Thymus (tissue), 11 donors: ENCODE measurements at regions not wholly inside any gene's neighbourhood (a gene's known extent, or its start where the extent isn't known, plus 50 kb on each side); places are given as distances from the start of the nearest gene placed in this dataset.
A peak's percentile ranks its signal among the peaks of the same experiment; 100 is the strongest.

ENCODE experiments used
- DNase-seq, 9 donors: peaks; one replicate each; pipeline ENCODE4 v3.0.0-alpha.2; 2013; ENCODE audit warnings: low spot score in 9 of 9, low read depth in 6 of 9, missing footprints in 1 of 9
- H3K27ac ChIP-seq, 2 donors: one replicate each; pipeline ENCODE4 v1.5.1; 2013; ENCODE audit warnings: control low read depth in 1 of 2, low read depth in 1 of 2, low read length in 1 of 2, mild to moderate bottlenecking in 1 of 2, moderate library complexity in 1 of 2
- H3K27me3 ChIP-seq, 2 donors: one replicate each; pipeline ENCODE4 v1.5.1; 2013; ENCODE audit warnings: low read length in 1 of 2; ENCODE audit not compliant: control insufficient read depth in 2 of 2, insufficient read depth in 1 of 2
- H3K36me3 ChIP-seq, 2 donors: one replicate each; pipeline ENCODE4 v1.5.1; 2013; ENCODE audit warnings: low read length in 1 of 2, mild to moderate bottlenecking in 1 of 2, moderate library complexity in 1 of 2; ENCODE audit not compliant: control insufficient read depth in 2 of 2, insufficient read depth in 2 of 2
- H3K4me1 ChIP-seq, 2 donors: one replicate each; pipeline ENCODE4 v1.5.1; 2013; ENCODE audit warnings: low read length in 2 of 2; ENCODE audit not compliant: control insufficient read depth in 2 of 2, insufficient read depth in 2 of 2
- H3K4me3 ChIP-seq, 2 donors: one replicate each; pipeline ENCODE4 v1.5.1; 2013; ENCODE audit warnings: low read length in 2 of 2, control low read depth in 1 of 2, mild to moderate bottlenecking in 1 of 2
- H3K9me3 ChIP-seq, 2 donors: one replicate each; pipeline ENCODE4 v1.5.1; 2013; ENCODE audit warnings: low read length in 1 of 2, mild to moderate bottlenecking in 1 of 2; ENCODE audit not compliant: control insufficient read depth in 2 of 2, insufficient read depth in 1 of 2
- WGBS: extraction: QIAGEN DNeasy Blood & Tissue Kit; methylation state at CpG from one replicate; pipeline ENCODE4 v1.1.7; 2013; 5-methylcytosine and 5-hydroxymethylcytosine counted together
- donor health status: healthy.

DNA sequence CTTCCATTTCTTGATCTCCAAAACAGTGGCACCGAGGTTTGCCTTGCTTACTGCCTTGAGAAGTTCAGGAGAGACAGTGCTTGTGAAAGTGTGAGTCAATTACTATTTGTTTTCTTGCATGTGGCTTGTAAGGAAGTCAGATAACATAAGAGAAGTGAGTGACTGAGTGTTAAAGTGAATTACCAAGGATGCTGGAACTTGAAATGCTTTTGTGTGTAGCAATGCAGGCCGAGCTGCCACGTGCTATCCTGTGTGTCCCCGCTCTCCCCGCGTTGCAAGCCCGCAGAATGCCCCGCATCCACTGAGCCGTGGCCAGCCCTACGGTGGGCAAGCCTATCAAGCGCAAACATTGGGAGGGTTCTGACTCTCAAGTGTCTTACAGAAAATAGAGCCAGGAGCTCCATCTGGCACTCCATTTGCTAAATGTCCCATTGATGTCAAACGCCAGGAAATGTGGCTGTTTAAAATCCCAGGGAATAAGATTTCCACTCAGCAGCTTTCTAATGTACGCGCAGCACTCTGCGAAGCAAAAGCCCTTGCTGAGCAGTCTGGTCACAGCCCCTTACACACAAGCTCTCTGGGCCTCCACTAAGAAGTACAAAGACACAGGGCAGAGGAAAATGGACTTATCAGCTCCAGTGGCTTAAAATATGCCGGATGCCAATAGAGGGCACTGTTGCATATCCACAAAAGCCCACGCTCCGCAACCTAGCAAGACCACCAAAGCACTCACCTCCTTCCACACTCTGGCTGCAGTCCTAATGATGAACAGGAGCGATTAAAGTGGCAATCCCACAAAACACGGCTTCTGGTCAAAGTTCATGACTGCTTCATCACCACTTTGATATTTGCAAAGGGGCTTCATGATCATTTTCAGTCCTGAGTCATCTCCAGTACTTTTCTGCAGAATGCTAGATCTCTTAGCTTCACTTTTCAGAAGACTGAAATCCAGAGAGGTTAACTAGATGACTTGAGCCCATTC lies 158.0 kb upstream of the ITGB1 start:
- no peak overlapping the region for H3K27ac ChIP-seq
- H3K27me3 ChIP-seq = no peaks in the 10 kb centered on the region
- H3K36me3 ChIP-seq = no peaks in the 10 kb centered on the region
- peak in 2 of 9 donors; percentile 52 to 65 for DNase-seq
- H3K9me3 ChIP-seq = no peaks in the 10 kb centered on the region
- H3K4me1 ChIP-seq = peaks cover 5 to 21% of the 10 kb centered on the region in 2 donors
- H3K4me3 ChIP-seq = no peak overlapping the region
- WGBS = 93% methylated on average over 20 of the region's 20 CpGs

DNA sequence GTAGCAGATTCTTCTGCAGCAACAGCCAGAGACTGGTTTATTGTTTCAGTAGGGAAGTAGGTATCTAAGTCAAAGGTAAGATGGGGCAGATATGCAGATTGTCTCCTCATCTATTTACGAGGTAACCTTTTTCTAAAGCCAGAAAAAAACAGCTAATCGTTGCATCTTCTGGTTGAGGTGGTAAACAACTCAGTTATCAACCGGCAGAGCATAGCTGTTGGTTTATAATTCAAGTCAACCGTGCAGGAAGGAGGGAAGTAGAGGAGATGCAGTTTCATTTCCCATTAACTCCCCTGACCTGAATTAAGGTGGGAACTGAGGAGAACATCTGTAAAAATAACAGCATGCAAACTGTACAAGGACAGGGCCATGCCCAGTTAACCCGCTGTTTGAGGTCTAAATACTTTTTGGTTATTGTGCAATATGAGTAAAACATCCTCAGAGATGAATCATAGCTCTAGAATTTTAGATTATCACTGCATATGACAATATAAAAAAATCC lies 156.5 kb upstream of the ITGB1 start:
- H3K27ac ChIP-seq = peak overlapping the region in 1 of 2 donors; percentile 11
- no peak for DNase-seq
- H3K27me3 ChIP-seq = no peaks in the 10 kb centered on the region
- H3K9me3 ChIP-seq = no peaks in the 10 kb centered on the region
- WGBS = 48% methylated on average over 5 of the region's 5 CpGs
- no peaks in the 10 kb centered on the region for H3K36me3 ChIP-seq
- H3K4me3 ChIP-seq = no peak overlapping the region
- peaks cover 6 to 26% of the 10 kb centered on the region in 2 donors for H3K4me1 ChIP-seq

DNA sequence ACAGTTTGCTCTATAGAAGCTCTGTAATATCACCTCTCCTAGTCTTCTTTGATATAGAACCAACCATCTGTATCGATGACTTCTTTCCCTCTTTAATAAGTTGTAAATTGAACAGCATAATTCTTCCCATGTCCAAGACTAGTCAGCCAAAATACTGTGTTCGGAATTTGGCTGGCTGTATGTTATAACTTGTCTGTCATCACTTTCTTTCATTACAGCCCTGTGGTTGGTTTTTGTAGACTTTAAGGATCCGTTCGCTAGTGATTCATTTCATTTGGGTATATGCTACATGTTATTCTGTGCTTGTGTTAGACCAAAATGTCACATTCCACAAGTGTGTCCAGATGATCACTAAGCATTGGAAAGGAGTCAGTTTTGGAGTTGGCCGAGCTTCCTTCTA lies 155.4 kb upstream of the ITGB1 start:
- H3K4me3 ChIP-seq = no peak overlapping the region
- H3K4me1 ChIP-seq = peaks cover 6 to 25% of the 10 kb centered on the region in 2 donors
- H3K27me3 ChIP-seq = no peaks in the 10 kb centered on the region
- no peak for DNase-seq
- H3K36me3 ChIP-seq = no peaks in the 10 kb centered on the region
- H3K27ac ChIP-seq = no peak overlapping the region
- H3K9me3 ChIP-seq = no peaks in the 10 kb centered on the region
- WGBS = 97% methylated on average over 5 of the region's 5 CpGs

DNA sequence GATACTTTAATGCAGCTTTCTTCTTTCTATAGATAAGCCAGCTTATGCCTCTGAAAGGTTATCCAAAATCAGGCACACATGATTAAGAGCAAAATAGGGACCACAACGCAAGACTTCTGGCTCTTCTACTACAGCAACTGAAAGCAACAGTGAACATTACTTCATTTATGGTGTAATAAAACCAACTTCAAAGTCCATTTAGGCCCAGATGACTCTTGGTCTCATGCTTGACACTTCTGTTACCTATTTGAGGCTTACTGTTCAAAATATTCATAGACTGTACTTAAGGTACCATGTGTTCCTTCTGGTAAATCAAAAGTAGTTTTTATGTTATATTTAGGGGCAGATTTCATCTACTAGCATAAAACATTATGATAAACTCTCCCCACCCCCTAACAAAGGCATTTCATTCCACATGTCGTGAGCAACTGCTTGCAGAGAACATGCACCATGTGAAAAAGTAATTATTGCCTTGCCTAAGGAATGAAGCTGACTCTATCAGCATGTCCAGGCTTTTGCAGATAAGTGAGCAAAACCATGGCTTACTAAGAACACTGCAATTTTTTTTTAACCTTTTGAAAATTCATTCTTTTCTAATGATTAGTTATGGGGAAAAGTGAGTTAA lies 154.9 kb upstream of the ITGB1 start:
- no peak for DNase-seq
- WGBS = 98% methylated on average over 2 of the region's 2 CpGs
- Histone ChIP-seq H3K4me1 (peaks cover 6 to 25% of the 10 kb centered on the region in 2 donors), H3K27me3 (no peaks in the 10 kb centered on the region), H3K27ac (no peak overlapping the region), H3K36me3 (no peaks in the 10 kb centered on the region), H3K9me3 (no peaks in the 10 kb centered on the region), H3K4me3 (no peak overlapping the region)

DNA sequence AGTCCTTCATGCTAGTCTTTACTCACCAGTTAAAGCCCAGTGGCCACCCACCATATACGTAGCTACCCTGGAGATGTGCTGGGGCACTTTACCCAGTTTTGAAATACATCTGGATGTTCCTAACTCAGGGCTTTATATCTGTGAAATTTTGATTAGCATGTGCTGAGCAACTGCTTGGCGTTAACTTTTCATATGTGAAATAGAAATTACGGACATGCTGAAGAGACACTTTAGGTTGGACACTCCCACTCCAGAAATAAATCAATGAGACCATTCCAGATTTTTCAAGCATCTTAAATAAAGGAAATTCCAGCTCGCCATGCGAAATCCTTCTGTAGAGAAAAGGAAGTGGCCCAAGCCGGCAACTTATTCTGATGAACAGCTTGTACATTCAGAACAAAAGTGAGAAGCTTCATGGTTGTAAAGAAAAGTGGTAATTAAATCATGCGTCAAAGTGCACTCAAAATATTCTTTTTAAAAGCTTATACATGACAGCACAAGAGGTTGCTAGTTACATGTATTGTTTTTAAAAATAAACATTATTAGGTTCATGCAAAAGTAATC lies 153.5 kb upstream of the ITGB1 start:
- H3K9me3 ChIP-seq = no peaks in the 10 kb centered on the region
- no peak for DNase-seq
- WGBS = 96% methylated on average over 7 of the region's 7 CpGs
- H3K27me3 ChIP-seq = no peaks in the 10 kb centered on the region
- no peaks in the 10 kb centered on the region for H3K36me3 ChIP-seq
- H3K4me3 ChIP-seq = no peak overlapping the region
- H3K4me1 ChIP-seq = peaks cover 6 to 25% of the 10 kb centered on the region in 2 donors
- no peak overlapping the region for H3K27ac ChIP-seq

DNA sequence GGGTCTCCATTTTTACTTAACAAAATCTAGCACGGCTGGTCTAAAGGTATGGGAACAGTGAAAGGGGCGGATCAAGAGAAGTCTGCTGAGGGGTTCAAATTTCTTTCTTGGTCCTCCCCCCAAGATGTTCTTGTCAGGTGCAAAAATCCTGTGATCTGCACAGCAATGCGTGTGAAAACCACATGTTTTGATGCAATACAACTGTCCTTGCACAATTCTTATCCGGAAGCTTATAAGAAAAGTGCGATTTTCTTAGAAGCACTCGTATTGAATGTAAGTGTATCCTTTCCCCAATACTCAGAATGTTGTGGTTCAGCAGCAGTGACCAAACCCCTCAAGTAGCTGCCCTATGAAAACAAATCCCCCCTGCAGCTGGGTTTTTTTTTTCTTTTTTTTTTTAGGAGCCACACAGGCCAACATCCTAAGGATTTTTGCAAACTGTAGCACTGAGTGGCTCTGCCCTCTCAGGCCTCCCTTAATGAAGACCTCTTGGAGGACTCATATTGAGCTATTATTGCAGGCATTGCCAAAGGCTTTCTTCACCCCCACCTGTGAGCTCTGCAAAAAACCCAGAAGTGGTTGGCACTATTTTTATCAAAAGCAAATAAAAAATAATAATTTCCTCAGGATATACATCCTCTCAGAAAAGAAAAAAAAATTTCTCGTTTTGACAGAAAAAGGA lies 151.9 kb upstream of the ITGB1 start:
- H3K4me3 ChIP-seq = no peak overlapping the region
- WGBS = 77% methylated on average over 7 of the region's 7 CpGs

DNA sequence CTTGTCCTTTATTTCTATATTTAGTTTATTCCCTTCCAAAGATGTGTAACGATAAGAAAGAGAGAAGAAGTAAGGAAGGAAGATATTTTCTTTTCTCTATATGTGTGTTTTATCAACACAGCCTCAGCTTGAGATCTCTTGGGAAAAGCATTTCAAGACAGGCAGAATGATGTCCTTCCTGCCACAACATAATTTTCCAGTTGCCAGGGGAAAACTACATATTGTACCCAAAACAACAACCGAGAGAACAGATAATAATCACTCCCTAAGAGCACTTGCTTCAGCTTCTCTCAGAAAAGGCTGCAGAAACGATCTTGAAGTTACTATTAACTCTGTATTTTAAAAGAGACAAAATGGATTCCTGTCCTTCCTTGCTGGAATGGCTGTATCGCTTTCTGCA lies 151.4 kb upstream of the ITGB1 start:
- H3K27me3 ChIP-seq = no peaks in the 10 kb centered on the region
- 87% methylated on average over 4 of the region's 4 CpGs for WGBS
- H3K36me3 ChIP-seq = no peaks in the 10 kb centered on the region
- H3K4me3 ChIP-seq = no peak overlapping the region
- DNase-seq = no peak
- H3K9me3 ChIP-seq = no peaks in the 10 kb centered on the region
- H3K4me1 ChIP-seq = peaks cover 6 to 12% of the 10 kb centered on the region in 2 donors
- H3K27ac ChIP-seq = peak overlapping the region in 1 of 2 donors; percentile 36

More for the DNA sequence above, 151.9 kb upstream of the ITGB1 start:
- Histone ChIP-seq H3K36me3 (no peaks in the 10 kb centered on the region), H3K27ac (peak overlapping the region in 1 of 2 donors; percentile 62), H3K9me3 (no peaks in the 10 kb centered on the region), H3K4me1 (peaks cover 6 to 16% of the 10 kb centered on the region in 2 donors), H3K27me3 (no peaks in the 10 kb centered on the region)
- DNase-seq = peak in 3 of 9 donors; percentile 25 to 53 (median 29)

DNA sequence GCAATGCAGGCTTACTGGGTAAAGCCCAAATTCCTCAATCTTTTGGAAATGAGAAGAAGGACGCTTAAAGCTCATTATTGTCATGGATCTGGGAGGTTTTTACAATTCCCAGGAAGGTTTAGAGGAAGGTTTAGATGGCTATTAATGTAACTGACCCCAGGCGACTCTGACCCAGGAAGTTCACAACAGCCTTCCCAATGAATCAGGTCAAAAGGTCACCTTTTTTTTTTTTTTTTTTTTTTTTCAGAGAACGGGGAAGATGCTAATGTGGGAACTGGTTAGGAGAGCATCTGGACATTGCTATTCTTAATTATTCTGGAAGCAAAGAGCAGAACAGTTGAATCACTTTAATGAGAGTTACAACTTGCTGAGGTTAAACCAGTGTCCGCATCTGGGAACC lies 149.9 kb upstream of the ITGB1 start:
- Histone ChIP-seq H3K36me3 (no peaks in the 10 kb centered on the region), H3K27ac (no peak overlapping the region), H3K4me3 (no peak overlapping the region), H3K27me3 (no peaks in the 10 kb centered on the region), H3K9me3 (peaks cover 0 to 5% of the 10 kb centered on the region in 2 donors), H3K4me1 (peaks cover 6 to 12% of the 10 kb centered on the region in 2 donors)
- 96% methylated on average over 4 of the region's 4 CpGs for WGBS
- DNase-seq = no peak
